GM18505 (cell line): ENCODE measurements at regions not wholly inside any gene's neighbourhood (a gene's known extent, or its start where the extent isn't known, plus 50 kb on each side); places are given as distances from the start of the nearest gene placed in this dataset.

Experiments
- ATAC-seq: cut with Tn5 transposase; IDR thresholded peaks from one replicate; pipeline ENCODE4 v1.9.1; 2021; ENCODE audit not compliant: unreplicated experiment
- POLR2A ChIP-seq: IDR thresholded peaks from 4 replicates; pipeline ENCODE4 v1.6.1; 2011; ENCODE audit warnings: borderline replicate concordance; ENCODE audit not compliant: insufficient read depth, insufficient read length; ENCODE audit errors: extremely low read depth

DNA sequence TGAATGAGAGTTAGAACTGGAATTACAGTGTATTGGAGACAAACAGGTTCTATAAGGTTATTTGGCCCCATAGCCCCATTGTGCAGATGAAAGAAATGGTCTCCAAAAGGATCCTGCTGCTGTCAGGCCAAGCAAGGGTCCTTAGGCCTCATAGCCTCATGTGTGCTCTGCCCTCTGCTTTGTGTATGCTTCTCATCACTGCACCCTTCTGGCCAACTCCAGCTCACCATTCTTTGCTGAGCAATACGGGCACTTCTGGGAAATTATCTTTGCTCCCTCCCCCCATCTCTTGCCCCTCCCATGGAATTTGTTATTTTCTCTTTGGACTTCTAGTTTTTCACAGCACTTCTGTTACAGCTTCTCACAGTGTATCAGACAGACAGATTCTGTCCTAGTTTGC, 298.8 kb downstream of the FOXA2 start:
- ATAC-seq, result no peak

DNA sequence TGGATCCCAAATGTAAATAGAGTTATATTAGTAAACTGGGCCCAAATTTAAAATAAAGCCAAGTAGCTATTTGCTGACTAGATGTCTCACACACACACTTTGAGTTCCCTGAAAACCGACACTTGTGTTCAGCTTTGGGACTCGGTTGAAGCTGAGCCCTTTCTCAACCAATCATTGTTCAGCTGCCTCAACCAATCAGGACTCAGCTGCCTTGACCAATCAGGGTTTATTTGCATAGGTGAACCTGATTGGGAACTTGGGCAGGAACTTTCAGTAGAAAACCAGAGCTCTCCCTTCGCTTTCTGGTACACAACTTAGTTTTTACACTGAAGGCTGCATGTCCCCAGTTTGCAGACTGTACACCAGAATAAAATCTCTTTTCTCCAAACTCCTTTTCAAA, 301.7 kb downstream of the FOXA2 start:
- no peak for TF ChIP-seq POLR2A
- no peak for ATAC-seq

More for the DNA sequence above, 298.8 kb downstream of the FOXA2 start:
- no peak for TF ChIP-seq POLR2A

DNA sequence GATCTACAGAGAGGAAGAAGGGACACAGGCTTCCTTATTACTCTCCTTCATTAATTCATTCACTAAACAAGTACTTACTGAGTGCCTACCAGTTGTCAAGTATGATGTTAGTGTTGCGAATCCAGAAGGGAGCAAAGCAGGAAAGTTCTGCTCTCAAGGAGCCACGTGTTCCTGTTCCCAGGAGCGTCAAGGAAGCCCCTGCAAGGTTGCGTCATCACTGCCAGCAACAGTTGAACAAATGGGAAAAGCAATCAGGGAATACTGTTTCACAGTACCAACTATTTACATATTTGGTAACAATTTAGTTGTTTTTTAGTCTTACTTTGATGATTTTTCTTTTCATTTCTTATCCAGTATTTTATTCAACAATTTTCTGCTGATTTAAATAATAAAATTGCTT, 310.0 kb downstream of the FOXA2 start:
- TF ChIP-seq POLR2A, result no peak
- ATAC-seq, result no peak

DNA sequence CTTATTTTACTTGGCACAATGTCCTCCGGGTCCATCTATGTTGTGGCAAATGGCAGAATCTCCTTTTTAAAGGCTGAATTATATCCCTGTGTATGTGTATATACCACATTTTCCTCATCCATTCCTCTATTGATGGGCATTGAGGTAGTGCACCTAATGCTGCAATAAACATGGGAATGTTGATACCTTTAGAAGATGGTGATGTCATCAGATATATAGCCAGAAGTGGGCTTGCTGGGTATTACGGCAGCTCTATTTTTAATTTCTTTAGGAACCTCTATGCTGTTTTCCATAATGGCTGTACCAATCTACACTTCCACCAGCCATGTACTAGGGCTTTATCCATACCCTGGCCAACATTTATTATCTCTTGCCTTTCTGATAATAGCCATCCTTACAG, 315.7 kb downstream of the FOXA2 start:
- TF ChIP-seq POLR2A, result no peak
- no peak for ATAC-seq

DNA sequence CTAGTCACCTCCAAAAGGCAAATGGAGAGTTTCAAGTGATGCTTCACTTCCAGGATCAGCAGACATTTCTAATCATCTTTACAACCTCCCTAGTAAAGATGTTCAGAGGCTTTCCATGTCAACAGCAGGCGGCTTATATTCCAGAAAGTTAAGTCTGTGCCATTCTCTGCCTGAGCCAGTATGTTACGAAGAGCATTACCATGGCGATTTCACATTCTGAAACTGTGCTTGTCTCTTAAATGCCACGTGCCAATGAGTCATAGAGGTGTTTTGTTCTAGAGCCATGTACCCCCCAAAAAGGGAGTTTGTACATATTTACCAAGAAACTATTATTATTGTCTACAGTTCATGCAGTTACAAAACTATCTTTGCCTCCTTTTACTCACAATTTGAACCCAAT, 319.5 kb downstream of the FOXA2 start:
- no peak for TF ChIP-seq POLR2A
- ATAC-seq, result no peak

DNA sequence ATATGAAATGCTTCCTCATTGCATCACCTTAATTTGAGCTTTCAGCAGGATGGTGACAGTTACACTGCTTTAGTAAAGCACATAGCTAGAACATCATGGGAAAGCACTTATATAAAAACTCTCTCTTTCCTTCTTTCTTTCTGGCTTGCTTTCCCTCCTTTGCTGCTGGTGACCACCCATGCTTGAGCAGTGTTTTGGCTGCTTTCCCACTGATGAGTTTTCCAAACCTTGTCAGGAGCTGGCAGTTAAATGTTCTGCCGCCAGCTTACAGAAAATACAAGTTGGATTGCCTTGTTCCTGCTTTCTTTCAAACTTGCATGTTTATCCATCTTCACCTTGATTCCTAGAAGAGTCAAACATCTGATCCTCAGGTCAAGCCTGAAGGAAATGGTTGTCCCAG, 323.9 kb downstream of the FOXA2 start:
- ATAC-seq, result no peak
- no peak for TF ChIP-seq POLR2A

DNA sequence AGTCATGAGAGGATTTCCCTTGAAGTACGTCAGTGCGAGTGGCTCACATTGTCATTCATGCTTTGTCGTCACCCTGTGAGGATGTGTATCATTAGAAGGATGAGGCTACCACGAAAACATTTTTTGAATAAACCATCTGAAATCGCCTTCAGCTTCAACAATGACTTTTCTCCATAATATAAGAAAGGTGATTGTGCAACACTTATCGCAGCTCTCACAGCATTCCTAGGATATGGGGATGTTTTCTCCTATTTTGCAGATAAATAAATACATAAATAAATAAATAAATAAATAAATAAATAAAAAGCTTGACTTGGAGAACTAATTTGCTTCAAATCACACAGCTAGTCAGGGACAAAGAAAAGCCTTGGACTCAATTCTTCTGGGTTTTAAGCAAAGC, 326.5 kb downstream of the FOXA2 start:
- no peak for ATAC-seq
- TF ChIP-seq POLR2A, result no peak

- no peak for ATAC-seq
- TF ChIP-seq POLR2A, result no peak
Observed at GRCh38 chr20:22248051-22248667, 336.2 kb downstream of the FOXA2 start.

GRCh38 chr20:22245139-22245538, 339.2 kb downstream of the FOXA2 start:
- no peak for ATAC-seq
- TF ChIP-seq POLR2A, result no peak

- no peak for ATAC-seq
- no peak for TF ChIP-seq POLR2A
Observed at GRCh38 chr20:22243067-22243466, 341.3 kb downstream of the FOXA2 start.

- TF ChIP-seq POLR2A, result no peak
- no peak for ATAC-seq
Observed at GRCh38 chr20:22241609-22242008, 342.8 kb downstream of the FOXA2 start.

DNA sequence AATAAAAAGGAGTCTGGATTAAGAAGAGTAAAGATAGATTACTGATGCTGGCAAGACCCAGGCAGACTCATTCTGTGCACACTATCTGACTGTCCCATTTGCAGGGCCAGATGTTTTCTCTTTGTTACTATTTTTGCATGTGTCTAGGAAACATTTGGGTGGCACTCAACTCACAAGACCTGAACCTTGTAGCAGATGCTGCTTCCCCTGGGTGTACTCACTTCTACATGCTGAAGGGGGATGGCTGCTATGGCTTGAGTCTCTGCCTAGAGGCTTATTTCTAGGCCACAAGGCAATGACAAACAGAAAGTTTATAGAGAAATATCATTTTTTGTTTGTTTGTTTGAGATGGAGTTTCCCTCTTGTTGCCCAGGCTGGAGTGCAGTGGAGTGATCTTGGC, 351.4 kb downstream of the FOXA2 start:
- ATAC-seq, result no peak
- no peak for TF ChIP-seq POLR2A

DNA sequence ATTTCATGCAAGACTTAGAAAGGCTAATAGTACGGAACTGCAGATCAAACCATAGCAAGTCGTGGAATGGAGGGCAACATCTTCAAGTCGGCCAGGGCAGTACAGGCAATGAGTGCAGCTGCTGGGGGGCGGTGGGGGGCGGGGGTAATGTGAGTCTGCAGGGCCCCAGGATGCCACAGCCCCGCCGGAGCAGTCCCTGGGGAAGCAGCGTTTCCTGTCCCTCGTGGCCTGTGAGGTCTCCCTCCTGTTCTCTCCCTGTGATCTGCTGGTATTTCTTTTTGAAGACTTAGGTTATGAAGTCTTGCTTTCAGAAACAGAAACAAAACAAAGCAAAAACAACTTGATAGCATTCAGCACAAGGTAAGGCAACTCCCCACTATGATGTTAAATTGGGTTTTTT, 351.9 kb downstream of the FOXA2 start:
- ATAC-seq, result no peak
- TF ChIP-seq POLR2A, result no peak

- TF ChIP-seq POLR2A, result no peak
- ATAC-seq, result no peak
Observed at GRCh38 chr20:22226849-22227700, 357.3 kb downstream of the FOXA2 start.
